ENCODE measurements at regions not wholly inside any gene's neighbourhood (a gene's known extent, or its start where the extent isn't known, plus 50 kb on each side); places are given as distances from the start of the nearest gene placed in this dataset.

DNA sequence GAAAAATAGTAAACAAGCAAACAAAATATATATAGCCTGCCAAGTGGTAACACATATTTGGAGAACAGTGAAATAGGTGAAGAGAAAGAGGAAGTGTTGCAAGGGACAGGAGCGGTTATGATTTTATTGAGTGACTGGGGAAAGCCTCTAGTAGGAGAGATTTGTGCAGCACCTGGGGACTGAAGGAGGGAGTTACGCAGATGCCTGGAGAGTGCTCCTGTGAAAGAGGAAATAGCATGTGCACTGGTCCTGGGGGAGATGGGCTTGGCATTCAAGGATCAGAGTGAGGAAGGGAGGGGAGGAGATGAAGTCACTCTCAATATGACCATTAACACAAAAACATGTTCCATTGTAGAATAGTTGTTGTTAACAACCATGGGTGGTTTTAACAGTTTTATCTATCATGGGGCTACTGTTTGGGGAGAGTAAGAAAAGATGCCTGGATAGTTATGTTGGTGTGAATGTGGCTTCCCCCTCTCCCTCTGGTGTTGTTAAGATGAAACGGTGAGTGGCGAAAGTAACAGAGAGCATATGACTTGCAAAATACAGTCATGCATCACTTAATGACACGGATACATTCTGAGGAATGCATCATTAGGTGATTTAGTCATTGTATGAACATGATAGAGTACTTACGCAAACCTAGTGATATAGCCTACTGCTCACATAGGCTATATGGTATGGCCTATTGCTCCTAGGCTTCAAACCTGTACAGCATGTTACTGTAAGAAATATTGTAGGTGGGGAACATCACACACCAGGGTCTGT is 251.7 kb upstream of the ARGLU1 start:
- no peak for DNase-seq

DNA sequence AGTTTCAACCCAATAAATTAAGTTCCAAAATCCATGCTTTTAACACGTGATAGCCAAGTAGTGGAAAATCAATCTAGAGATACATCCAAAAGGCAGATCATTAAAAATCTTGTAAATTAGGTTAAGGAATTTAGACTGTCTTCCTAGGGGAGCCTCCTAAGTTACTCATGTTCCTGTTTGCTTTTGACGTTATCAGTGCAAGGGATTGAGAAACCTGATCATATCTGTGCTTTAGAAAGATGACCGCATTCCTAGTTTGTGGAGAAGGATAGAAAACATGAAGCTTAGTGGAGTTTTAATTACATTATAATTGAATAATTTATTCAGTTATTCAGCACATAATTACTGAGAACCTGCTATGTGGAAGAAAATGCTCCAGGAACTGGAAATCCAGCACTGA is 251.0 kb upstream of the ARGLU1 start:
- no peak for DNase-seq

- DNase-seq = no peak
Measured at GRCh38 chr13:106815545-106815944, 247.6 kb upstream of the ARGLU1 start.

- no peak for DNase-seq
Measured at GRCh38 chr13:106814463-106814862, 246.5 kb upstream of the ARGLU1 start.

DNA sequence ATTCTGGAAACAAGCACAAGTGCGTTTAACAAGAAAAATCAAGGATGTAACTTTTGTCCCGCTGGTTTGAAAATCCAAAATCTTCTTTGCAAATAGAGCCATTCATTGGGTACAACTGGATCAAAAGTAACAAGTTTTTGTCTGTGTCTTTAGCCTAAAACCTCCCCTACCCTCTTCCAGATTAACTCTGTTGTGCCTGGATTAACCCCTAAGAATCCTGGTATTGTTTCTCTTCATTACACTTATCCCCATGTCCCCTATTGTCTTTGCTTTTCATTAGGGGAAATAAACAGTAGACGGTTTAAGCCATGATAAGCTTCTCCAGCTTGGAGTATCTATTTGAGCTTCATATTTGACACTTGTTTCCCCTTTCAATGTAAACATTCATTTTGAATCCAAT is 242.1 kb upstream of the ARGLU1 start:
- DNase-seq = no peak

DNA sequence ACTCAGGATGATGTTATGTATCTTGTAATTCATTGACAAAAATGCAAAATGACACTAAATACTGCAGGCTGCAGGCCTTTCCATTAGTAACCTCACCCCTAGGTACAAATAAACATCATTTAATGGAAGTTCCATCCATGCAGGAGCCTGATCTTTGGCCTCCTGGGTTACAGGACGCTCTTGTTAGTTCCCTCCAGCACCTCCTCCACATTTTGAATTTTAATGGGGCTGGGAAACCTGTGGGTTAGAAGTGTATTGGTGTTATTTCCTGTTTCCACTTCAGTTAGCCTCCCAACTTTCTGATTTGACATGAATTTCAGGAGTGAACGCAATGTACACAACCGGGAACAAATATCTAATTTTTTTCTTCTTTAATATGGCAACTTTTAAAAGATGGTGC is 237.1 kb upstream of the ARGLU1 start:
- DNase-seq = no peak

DNA sequence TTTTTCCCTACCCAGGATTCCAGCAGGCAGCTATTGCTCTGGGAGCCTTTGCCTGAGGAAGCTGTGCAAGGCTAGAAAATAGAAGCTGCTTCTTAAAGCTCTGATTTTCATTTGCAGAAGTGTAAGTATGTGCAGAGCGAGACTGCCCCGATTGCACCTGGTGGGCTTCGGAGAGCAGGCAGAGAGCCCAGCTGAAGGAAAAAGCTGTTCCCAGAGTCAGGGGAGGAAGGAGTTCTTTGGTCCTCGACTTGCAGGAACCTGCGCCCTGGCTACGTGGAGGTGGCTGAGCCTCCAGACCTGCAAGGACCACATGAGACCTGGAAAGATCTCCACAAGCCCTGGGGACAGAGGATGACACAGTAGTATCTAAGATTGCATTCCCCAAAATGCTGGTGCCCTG is 235.0 kb upstream of the ARGLU1 start:
- DNase-seq = no peak

- DNase-seq = no peak
Measured at GRCh38 chr13:106799781-106800335, 231.9 kb upstream of the ARGLU1 start.

DNA sequence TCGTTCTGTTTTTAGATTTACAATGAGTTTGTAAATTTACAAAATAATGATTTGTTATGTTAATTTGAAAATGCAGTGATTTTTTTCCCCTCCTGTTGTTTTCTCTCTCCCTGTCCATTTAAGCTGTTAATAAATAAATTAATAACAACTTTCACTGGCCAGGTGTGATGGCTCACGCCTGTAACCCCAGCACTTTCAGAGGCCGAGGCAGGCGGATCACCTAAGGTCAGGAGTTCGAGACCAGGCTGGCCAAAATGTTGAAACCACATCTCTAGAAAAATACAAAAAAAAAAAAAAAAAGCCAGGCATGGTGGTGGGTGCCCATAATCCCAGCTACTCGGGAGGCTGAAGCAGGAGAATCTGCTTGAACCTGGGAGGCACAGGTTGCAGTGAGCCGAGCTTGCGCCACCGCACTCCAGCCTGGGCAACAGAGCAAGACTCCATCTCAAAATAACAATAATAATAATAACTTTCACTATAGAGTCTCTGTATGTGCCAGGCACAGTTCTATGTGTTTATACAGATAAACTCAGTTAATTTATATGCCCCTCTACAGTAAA is 229.2 kb upstream of the ARGLU1 start:
- DNase-seq = no peak

- no peak for DNase-seq
Measured at GRCh38 chr13:106796280-106797047, 228.5 kb upstream of the ARGLU1 start.

GRCh38 chr13:106795847-106796246 is 227.9 kb upstream of the ARGLU1 start:
- DNase-seq = no peak

GRCh38 chr13:106794117-106794516 is 226.2 kb upstream of the ARGLU1 start:
- no peak for DNase-seq

GRCh38 chr13:106789911-106790310 is 222.0 kb upstream of the ARGLU1 start:
- no peak for DNase-seq

- no peak for DNase-seq
Measured at GRCh38 chr13:106786006-106786563, 218.1 kb upstream of the ARGLU1 start.

- no peak for DNase-seq
Measured at GRCh38 chr13:106774621-106775020, 206.7 kb upstream of the ARGLU1 start.

DNA sequence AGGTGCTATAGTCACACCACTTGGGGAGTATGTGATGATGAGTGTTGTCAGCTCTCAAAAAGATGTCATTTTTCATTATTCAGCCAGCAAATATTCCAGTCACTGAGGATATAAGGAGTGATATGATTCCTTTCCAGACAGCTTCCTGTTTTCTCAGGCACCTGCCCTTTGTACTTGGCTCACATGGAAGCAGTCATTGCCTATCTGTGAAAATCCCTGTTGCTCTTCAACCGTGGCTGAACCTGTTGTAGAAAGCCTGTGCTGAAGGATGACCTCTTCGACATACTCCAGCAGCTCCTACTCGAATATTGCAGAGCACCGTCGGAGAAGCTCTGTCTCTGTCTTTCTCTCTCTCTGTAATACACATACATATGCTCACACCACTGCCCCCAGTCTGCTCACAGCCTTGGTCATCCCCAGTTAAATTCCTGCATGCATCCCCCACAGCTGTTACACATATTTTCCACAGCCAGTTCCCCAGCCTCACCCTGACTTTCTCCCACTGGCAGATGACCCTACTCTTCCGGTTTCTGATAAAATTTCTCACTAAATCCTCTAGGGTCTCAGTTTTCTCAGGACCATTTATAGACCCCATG is 204.2 kb upstream of the ARGLU1 start:
- DNase-seq = no peak

DNA sequence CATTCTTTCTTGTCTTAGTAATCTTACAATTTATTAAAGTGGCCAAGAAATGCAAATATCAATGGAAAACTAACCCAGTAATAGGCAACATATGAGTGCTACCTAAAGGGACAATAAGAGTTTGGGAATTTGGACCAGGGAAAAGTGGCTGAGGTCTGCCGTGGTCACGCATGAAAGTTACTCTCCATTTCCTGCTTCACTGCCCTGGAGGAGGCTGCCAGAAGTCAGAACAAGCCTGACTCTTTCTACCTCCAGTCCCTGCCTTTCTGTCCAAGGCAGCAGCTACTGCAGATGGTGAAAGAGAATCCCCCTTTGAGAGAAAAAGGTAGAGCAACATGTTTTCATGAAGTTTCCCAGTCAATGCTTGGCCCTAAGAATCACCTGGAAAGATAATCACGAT is 201.1 kb upstream of the ARGLU1 start:
- no peak for DNase-seq

- DNase-seq = no peak
Measured at GRCh38 chr13:106762708-106763107, 194.8 kb upstream of the ARGLU1 start.

DNA sequence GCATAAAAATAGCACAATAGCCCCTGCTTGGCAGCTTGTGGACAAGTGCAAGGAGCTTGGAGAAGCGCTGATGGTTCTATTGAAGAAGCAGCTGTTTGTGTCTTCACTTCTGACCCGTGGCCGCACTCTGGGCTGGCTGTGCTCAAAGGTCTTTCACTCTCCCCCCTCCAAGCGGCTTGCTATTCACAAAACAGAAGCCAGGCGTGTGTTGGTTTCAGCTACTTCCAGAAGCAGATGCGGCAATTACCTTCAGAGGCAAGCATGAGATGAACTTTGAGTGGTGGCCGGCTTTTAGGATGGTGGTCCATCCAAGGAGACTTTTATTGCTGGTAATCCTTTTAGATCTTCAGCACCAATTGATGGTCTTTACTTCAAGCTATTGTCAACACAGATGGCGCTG is 188.5 kb upstream of the ARGLU1 start:
- peak in 2 of 51 donors; percentile 4 for DNase-seq

- no peak for DNase-seq
Measured at GRCh38 chr13:106755542-106755941, 187.6 kb upstream of the ARGLU1 start.

DNA sequence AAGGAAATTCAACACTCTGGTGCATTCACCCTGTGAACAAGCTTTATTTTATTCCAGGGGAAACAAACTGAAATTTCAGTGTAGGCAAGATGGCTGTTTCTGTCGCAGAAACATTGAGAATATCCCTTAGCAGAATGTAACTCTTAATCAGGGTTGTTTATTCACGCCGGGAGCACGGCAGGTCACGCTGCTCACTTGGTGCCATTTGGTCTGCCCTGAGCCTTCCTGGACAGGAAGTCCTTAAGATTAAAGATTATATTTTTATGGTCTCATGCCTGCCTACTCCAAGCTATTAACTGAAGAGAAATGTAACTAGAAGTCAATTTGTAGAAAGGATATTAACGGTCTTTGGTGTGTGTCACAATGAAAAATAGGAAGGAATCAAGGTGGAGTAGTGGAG is 185.3 kb upstream of the ARGLU1 start:
- no peak for DNase-seq

Measured in hypothalamus (tissue), 51 donors.